ENCODE measurements at regions not wholly inside any gene's neighbourhood (a gene's known extent, or its start where the extent isn't known, plus 50 kb on each side); places are given as distances from the start of the nearest gene placed in this dataset.

DNA sequence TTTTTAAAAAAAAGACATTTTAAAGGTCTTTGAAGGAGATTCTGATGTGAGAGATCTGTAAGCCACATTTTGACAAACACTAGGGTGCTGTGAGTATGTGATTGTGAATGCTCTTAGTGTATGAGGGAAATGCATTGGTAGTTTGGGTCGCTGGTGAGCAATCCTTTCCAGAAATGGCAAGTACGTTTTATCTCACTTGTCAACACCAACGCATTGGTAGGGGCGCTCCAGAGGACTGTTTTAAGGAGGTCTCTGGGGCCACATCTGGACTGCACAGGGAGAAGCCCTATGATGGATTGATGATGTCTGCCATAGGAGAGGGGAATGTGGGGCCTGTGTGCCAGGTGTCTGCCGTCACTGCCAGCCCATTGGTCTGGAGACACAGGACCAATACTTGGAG is 522.6 kb downstream of the BNC2 start:
- FAIRE-seq = no peak

DNA sequence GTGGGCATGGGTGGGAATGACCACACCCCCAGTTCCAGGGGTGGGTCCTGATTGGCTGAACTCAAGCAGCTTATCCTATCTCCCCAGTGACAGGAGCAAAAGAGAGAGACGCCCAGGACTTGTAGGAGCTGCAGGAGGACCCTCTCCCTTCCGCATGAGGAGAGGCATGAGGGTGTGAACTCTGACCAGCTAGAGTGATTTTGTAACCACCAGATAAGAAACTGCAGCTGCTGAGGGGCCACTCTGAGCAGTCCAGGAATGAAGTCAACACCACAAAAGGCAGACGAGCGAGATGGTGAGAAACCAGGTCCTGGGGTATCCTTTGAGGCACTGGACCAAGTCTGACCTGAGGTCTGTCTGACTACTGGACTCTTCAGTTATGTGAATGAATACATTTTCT is 521.9 kb downstream of the BNC2 start:
- FAIRE-seq = no peak

DNA sequence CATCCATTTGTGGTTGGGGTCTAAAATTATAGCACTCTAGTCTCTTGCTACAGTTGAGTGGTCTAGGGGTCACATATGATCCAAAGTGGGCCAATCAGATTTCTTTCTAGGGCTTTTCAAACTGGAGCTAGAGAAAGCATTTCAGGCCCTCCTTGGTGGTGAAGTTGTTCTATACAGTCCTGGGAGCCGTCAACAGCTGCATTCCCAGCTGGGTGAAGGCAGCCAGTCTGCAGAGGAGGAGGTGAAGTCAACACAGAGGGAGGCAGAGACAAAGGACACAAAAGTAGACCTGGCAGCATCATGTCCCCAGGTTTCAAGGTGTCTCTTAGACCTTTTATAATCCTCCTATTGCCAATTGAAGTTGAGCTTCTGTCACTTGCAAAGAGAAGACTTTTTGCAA is 518.2 kb downstream of the BNC2 start:
- FAIRE-seq = no peak

DNA sequence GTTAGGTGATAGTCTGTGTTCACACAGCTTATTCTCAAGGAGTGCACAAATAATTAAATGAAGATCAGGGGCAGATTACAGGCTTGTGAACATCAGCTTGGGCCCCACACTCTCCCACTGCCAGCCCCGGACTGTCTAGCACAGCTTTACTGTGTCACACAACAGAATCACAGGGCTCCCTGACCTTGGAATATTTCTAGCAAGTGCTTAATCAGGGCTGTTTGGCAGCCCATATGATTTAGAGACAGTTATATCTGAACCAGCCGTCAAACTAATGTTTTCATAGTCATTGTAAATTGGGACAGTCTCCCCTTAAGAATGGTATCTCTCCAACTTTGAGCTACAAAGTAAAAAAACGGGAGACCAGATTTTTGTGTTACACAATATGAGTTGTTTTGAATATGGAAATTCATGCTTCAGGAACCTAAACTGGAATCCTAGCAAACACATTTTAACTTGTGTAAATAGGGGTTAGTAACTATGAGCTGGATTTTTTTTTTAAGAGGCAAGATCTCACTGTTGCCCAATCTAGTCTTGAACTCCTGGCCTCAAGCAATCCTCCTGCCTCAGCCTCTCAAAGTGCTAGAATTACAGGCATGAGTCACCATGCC is 517.6 kb downstream of the BNC2 start:
- FAIRE-seq = no peak

DNA sequence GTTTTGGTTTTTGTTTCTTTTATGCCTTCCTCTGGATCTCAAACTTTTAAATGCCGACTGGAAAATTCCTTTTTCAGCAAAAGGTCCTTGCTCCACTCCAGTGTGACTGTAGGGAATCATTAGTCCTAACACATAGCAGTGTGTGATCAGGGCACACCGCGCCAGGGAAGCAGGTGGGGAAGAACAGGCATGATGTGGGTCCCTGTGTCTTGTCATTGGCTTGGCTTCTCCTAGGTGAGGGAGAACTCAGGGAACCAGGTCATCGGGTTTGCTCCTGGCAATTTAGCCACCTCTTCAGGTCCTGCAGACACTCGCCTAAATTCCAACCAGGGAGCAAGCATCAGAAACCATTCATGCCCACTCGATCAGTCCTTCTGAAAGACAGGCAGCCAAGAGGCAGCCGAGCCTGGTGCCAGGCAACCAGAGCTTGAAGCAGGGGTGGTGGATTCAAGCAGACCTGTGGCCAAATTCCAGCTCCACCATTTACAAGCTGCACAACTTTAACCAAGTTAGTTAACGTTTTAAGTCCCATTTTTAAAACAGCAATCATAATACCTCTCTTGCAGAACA is 514.2 kb downstream of the BNC2 start:
- no peak for FAIRE-seq

DNA sequence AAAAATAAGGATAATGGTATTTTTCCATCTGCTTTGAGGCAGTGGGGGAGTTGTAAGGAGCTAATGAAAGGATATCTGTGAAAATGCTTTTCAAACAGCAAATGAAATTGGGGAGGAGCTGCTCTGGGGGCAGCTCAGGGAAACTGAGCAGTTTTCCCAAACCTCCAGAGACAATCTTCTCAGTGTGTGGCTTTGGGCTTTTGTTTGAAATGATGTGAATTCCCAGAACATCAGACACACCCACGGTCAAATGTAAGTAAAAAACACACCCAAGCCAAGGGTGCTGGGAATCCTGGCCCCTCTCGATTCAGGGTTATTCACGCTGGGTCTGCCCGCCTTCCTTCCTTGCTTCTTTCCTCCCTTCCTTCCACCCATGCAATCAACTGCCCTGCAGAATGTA is 512.6 kb downstream of the BNC2 start:
- no peak for FAIRE-seq

DNA sequence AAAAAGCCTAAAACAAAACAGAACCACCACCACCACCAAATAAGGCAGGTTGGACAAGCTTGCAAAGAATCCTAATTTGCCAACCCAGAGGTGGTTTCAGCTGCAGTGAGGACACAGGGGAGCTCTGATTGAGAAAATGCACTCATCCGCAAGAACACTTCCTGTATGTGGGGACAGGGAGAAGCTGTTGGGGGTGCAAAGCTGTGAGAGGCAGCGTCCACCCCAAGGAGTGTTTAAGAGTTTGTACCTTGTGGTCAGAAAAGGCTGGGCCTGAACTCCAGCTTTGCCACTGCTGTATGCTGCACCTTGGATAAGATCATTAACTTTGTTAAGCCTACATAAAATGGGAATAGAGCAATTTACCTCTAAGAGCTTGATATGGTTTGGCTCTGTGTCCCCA is 511.7 kb downstream of the BNC2 start:
- FAIRE-seq = no peak
